Thyroid gland (tissue), 4 donors: ENCODE measurements at regions not wholly inside any gene's neighbourhood (a gene's known extent, or its start where the extent isn't known, plus 50 kb on each side); places are given as distances from the start of the nearest gene placed in this dataset.

Experiments
- DNase-seq, 2 donors: peaks; one replicate each; pipeline ENCODE4 v3.0.0-alpha.2; 2019
- H3K27ac ChIP-seq, 3 donors: fragments of 200-600 bp; sonication (generic); 1 replicate in 2 of 3; 2 replicates in 1 of 3; pipeline ENCODE4 v1.5.1; 2016 to 2019; ENCODE audit warnings: mild to moderate bottlenecking in 1 of 3, moderate library complexity in 1 of 3
- H3K27me3 ChIP-seq: fragments of 200-600 bp; sonication (generic); one replicate; pipeline ENCODE4 v1.5.1; 2019
- H3K36me3 ChIP-seq, 2 donors: fragments of 200-600 bp; sonication (generic); one replicate each; pipeline ENCODE4 v1.5.1; 2016 to 2019
- H3K4me1 ChIP-seq, 2 donors: fragments of 200-600 bp; sonication (generic); one replicate each; pipeline ENCODE4 v1.5.1; 2017 to 2019
- H3K4me3 ChIP-seq, 3 donors: fragments of 200-600 bp; sonication (generic); replicated peaks in 1 of 3; 1 replicate in 2 of 3; 2 replicates in 1 of 3; pipeline ENCODE4 v1.5.1; 2016; ENCODE audit warnings: mild to moderate bottlenecking in 1 of 3
- H3K9me3 ChIP-seq: fragments of 200-600 bp; sonication (generic); one replicate; pipeline ENCODE4 v1.5.1; 2017
- POLR2A ChIP-seq, 2 donors: fragments of 450-650 bp; IDR thresholded peaks; one replicate each; pipeline ENCODE4 v1.6.1; 2017; ENCODE audit warnings: antibody characterized with exemption in 2 of 2, mild to moderate bottlenecking in 2 of 2, moderate library complexity in 1 of 2
- WGBS, 2 donors: methylation state at CpG; one replicate each; pipeline ENCODE4 v1.1.5; 2017; 5-methylcytosine and 5-hydroxymethylcytosine counted together
- intact Hi-C: fragments of 100-400 bp; cut with DNase I; formaldehyde crosslinking; loops from one replicate; pipeline ENCODE4 v1.15.1; 2023
- TF ChIP-seq, protein P1 (sequence below), 6 experiments: fragments of 200-600 bp in 3 of 6; fragments of 450-650 bp in 3 of 6; sonication (generic) in 3 of 6; IDR thresholded peaks; one replicate each; pipeline ENCODE4 v1.5.1; 2016 to 2019; ENCODE audit warnings: antibody characterized with exemption in 6 of 6, mild to moderate bottlenecking in 2 of 6, inconsistent platforms in 1 of 6, moderate library complexity in 1 of 6

DNA sequence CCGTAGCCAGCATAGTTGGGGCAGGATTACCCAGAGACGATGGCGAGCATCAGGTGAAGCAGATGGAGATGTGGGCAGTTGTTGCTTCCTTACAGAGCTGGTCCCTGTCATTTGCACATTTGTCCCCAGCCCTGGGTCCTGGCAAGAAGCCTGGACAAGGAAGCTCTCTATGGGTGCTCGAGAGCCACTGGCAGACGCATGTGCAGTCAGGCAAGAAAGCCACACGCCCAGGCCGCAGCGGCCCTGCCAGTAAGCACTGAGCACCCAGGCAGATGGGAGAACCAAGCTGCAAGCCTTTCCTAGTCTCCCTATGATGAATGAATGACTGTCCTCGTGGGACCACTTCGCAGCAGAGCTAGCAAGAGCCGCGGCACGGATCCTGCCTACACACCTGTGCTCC lies 182.8 kb downstream of the FOXO1 start:
- peak; percentile 89 to 92 for DNase-seq
- Histone ChIP-seq H3K4me3 (no peak overlapping the region), H3K36me3 (no peaks in the 10 kb centered on the region), H3K27me3 (no peaks in the 10 kb centered on the region), H3K9me3 (no peaks in the 10 kb centered on the region), H3K4me1 (peaks cover 46 to 59% of the 10 kb centered on the region in 2 donors), H3K27ac (peak overlapping the region; percentile 22 to 71 (median 44))
- WGBS, 2 donors = 43 to 77% methylated on average over 3 to 8 of the region's 13 CpGs
- TF ChIP-seq, protein P1, sequence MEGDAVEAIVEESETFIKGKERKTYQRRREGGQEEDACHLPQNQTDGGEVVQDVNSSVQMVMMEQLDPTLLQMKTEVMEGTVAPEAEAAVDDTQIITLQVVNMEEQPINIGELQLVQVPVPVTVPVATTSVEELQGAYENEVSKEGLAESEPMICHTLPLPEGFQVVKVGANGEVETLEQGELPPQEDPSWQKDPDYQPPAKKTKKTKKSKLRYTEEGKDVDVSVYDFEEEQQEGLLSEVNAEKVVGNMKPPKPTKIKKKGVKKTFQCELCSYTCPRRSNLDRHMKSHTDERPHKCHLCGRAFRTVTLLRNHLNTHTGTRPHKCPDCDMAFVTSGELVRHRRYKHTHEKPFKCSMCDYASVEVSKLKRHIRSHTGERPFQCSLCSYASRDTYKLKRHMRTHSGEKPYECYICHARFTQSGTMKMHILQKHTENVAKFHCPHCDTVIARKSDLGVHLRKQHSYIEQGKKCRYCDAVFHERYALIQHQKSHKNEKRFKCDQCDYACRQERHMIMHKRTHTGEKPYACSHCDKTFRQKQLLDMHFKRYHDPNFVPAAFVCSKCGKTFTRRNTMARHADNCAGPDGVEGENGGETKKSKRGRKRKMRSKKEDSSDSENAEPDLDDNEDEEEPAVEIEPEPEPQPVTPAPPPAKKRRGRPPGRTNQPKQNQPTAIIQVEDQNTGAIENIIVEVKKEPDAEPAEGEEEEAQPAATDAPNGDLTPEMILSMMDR (IDR thresholded peaks at IDR 0.05) = no peak
- no peak for TF ChIP-seq POLR2A (IDR thresholded peaks at IDR 0.05)
- intact Hi-C loops = no loop called here

GRCh38 chr13:40484101-40484800 lies 182.2 kb downstream of the FOXO1 start:
- Histone ChIP-seq H3K27me3 (no peaks in the 10 kb centered on the region), H3K4me3 (no peak overlapping the region), H3K36me3 (no peaks in the 10 kb centered on the region), H3K9me3 (no peaks in the 10 kb centered on the region), H3K4me1 (peaks cover 39 to 53% of the 10 kb centered on the region in 2 donors), H3K27ac (peak overlapping the region in 2 of 3 donors; percentile 14 to 44)
- TF ChIP-seq POLR2A (IDR thresholded peaks at IDR 0.05) = no peak
- TF ChIP-seq, protein P1 (IDR thresholded peaks at IDR 0.05) = no peak
- intact Hi-C loops = no loop called here
- DNase-seq = no peak
- 69 to 75% methylated on average over 14 of the region's 14 CpGs for WGBS, 2 donors

GRCh38 chr13:40484974-40485373 lies 181.5 kb downstream of the FOXO1 start:
- WGBS, 2 donors = 85 to 88% methylated on average over 7 of the region's 7 CpGs
- intact Hi-C loops = no loop called here
- no peak for DNase-seq
- no peaks in the 10 kb centered on the region for H3K36me3 ChIP-seq
- no peak for TF ChIP-seq POLR2A (IDR thresholded peaks at IDR 0.05)
- TF ChIP-seq, protein P1 (IDR thresholded peaks at IDR 0.05) = no peak
- H3K4me3 ChIP-seq = no peak overlapping the region
- H3K9me3 ChIP-seq = no peaks in the 10 kb centered on the region
- no peaks in the 10 kb centered on the region for H3K27me3 ChIP-seq
- peaks cover 32 to 46% of the 10 kb centered on the region in 2 donors for H3K4me1 ChIP-seq
- no peak overlapping the region for H3K27ac ChIP-seq

- Histone ChIP-seq H3K27me3 (no peaks in the 10 kb centered on the region), H3K9me3 (no peaks in the 10 kb centered on the region), H3K4me3 (no peak overlapping the region), H3K27ac (no peak overlapping the region), H3K4me1 (peaks cover 23 to 37% of the 10 kb centered on the region in 2 donors), H3K36me3 (no peaks in the 10 kb centered on the region)
- TF ChIP-seq, protein P1 (IDR thresholded peaks at IDR 0.05) = no peak
- no peak for TF ChIP-seq POLR2A (IDR thresholded peaks at IDR 0.05)
- DNase-seq = no peak
- intact Hi-C loops = no loop called here
- WGBS, 2 donors = 89% methylated on average over 11 to 12 of the region's 12 CpGs
Observed at GRCh38 chr13:40485611-40486517, 180.6 kb downstream of the FOXO1 start.
